HepG2 (cell line): ENCODE measurements at regions not wholly inside any gene's neighbourhood (a gene's known extent, or its start where the extent isn't known, plus 50 kb on each side); places are given as distances from the start of the nearest gene placed in this dataset.

Experiments used
- ATAC-seq: fragments of 200-7000 bp; cut with Tn5 transposase; 3 replicates; pipeline ENCODE4 v1.9.1; 2020; ENCODE audit warnings: mild to moderate bottlenecking, moderate library complexity
- BruUV-seq: library from RNA; stranded (reverse); fragments of 400-500 nt; replicated peaks from 2 replicates; lab custom pipeline; 2021; lab: Mats Ljungman, UMichigan
- CTCF ChIA-PET: fragments of 300-600 bp; formaldehyde crosslinking; extraction: SDS; loops from one replicate; lab custom pipeline; 2021; ENCODE audit warnings: low total read pairs, inconsistent platforms, low intra/inter-chr PET ratio; lab: Yijun Ruan, JAX
- POLR2A ChIA-PET: fragments of 350-600 bp; sonication (Branson Sonifier 250); formaldehyde crosslinking; loops from one replicate; lab custom pipeline; 2020; ENCODE audit warnings: antibody characterized with exemption, inconsistent platforms; lab: Yijun Ruan, JAX
- DNase-seq: peaks from one replicate; pipeline ENCODE4 v3.0.0-alpha.2; 2015; ENCODE audit warnings: low spot score
- FAIRE-seq: peaks from 3 replicates; lab custom pipeline; 2011; peaks lifted over from hg19 to GRCh38; lab: Jason Lieb, UNC
- H2AFZ ChIP-seq: one replicate; pipeline ENCODE4 v1.6.1; 2011; ENCODE audit warnings: low read length, inconsistent platforms
- H3K27ac ChIP-seq: fragments of 300-600 bp; 3 replicates; pipeline ENCODE4 v1.8.0; 2011; ENCODE audit warnings: mixed run types, mild to moderate bottlenecking, mixed read lengths, low read length, inconsistent platforms; ENCODE audit not compliant: insufficient read depth; ENCODE audit errors: extremely low read length
- H3K27me3 ChIP-seq, 2 experiments: fragments of 200-600 bp in 1 of 2; 2 replicates in 1 of 2; 3 replicates in 1 of 2; pipeline versions ENCODE4 v1.6.0 to v1.8.0; 2011; ENCODE audit warnings: low read length in 2 of 2, mild to moderate bottlenecking in 2 of 2, moderate library complexity in 2 of 2, inconsistent platforms in 1 of 2; ENCODE audit not compliant: insufficient read depth in 2 of 2, control insufficient read depth in 1 of 2
- H3K36me3 ChIP-seq, 2 experiments: fragments of 200-600 bp in 1 of 2; replicated peaks in 1 of 2; 2 replicates in 1 of 2; 3 replicates in 1 of 2; pipeline versions ENCODE4 v1.5.1 to v1.8.0; 2011; ENCODE audit warnings: low read length in 2 of 2, inconsistent platforms in 1 of 2; ENCODE audit not compliant: insufficient read depth in 2 of 2, control insufficient read depth in 1 of 2
- H3K4me1 ChIP-seq: 2 replicates; pipeline ENCODE4 v1.5.1; 2012; ENCODE audit warnings: low read length, inconsistent platforms; ENCODE audit not compliant: insufficient read depth
- H3K4me2 ChIP-seq: 2 replicates; pipeline ENCODE4 v1.6.0; 2011; ENCODE audit warnings: low read depth, low read length, inconsistent platforms
- H3K4me3 ChIP-seq, 3 experiments: fragments of 200-600 bp in 1 of 3; sonication (generic), shearing (Covaris generic) in 1 of 3; replicated peaks in 1 of 3; 2 replicates each; pipeline ENCODE4 v1.5.1; 2011 to 2016; ENCODE audit warnings: low read length in 3 of 3, inconsistent platforms in 2 of 3, low read depth in 2 of 3, mild to moderate bottlenecking in 2 of 3, control low read depth in 1 of 3, mixed read lengths in 1 of 3; ENCODE audit not compliant: insufficient read depth in 1 of 3
- H3K79me2 ChIP-seq: one replicate; pipeline ENCODE4 v1.6.1; 2011; ENCODE audit warnings: low read length, inconsistent platforms; ENCODE audit not compliant: insufficient read depth
- H3K9ac ChIP-seq: 2 replicates; pipeline ENCODE4 v1.6.0; 2011; ENCODE audit warnings: mild to moderate bottlenecking, low read depth, low read length, inconsistent platforms; ENCODE audit not compliant: insufficient read depth
- H3K9me3 ChIP-seq: 2 replicates; pipeline ENCODE4 v1.5.1; 2012; ENCODE audit warnings: mild to moderate bottlenecking, low read length
- H4K20me1 ChIP-seq: 2 replicates; pipeline ENCODE4 v1.6.0; 2011; ENCODE audit warnings: inconsistent platforms, mild to moderate bottlenecking, low read length, moderate library complexity; ENCODE audit not compliant: insufficient read depth
- CCAR2 ChIP-seq: fragments of 200-400 bp; formaldehyde crosslinking; optimal IDR thresholded peaks from 2 replicates; pipeline ENCODE3; 2018; ENCODE audit warnings: low read depth, mild to moderate bottlenecking, low read length, moderate library complexity
- FOSL2 ChIP-seq: sonication (generic); formaldehyde crosslinking; IDR thresholded peaks from 2 replicates; pipeline ENCODE4 v1.4.0; 2020; ENCODE audit warnings: missing genetic modification reagents
- GATAD2A ChIP-seq: IDR thresholded peaks from 2 replicates; pipeline ENCODE4 v1.6.1; 2016
- HOMEZ ChIP-seq: IDR thresholded peaks from 2 replicates; pipeline ENCODE4 v1.6.1; 2016; ENCODE audit warnings: low read depth
- JUNB ChIP-seq: sonication (generic); formaldehyde crosslinking; IDR thresholded peaks from 2 replicates; pipeline ENCODE4 v1.8.0; 2022; ENCODE audit warnings: missing genetic modification reagents, mild to moderate bottlenecking, borderline replicate concordance
- MAF1 ChIP-seq: sonication (generic); formaldehyde crosslinking; IDR thresholded peaks from 2 replicates; pipeline ENCODE4 v1.5.0; 2020; ENCODE audit warnings: missing genetic modification reagents, borderline replicate concordance
- RELA ChIP-seq: sonication (generic); formaldehyde crosslinking; IDR thresholded peaks from 2 replicates; pipeline ENCODE4 v1.4.0; 2020; ENCODE audit warnings: missing genetic modification reagents
- SOX13 ChIP-seq, 3 experiments: fragments of 450-650 bp in 1 of 3; sonication (generic) in 1 of 3; formaldehyde crosslinking in 1 of 3; IDR thresholded peaks in 2 of 3; conservative IDR thresholded peaks in 1 of 3; 2 replicates each; pipeline versions ENCODE4 v1.5.0 to v1.6.1; 2016 to 2020; ENCODE audit warnings: antibody characterized with exemption in 1 of 3, mild to moderate bottlenecking in 1 of 3, missing compliant biosample characterization in 1 of 3, missing genetic modification reagents in 1 of 3, moderate library complexity in 1 of 3
- SRSF9 ChIP-seq: fragments of 200-400 bp; formaldehyde crosslinking; IDR thresholded peaks from 2 replicates; pipeline ENCODE4 v1.6.1; 2018; ENCODE audit warnings: borderline replicate concordance, mild to moderate bottlenecking, low read depth, low read length; ENCODE audit not compliant: insufficient read depth, poor library complexity, severe bottlenecking
- TEAD3 ChIP-seq: optimal IDR thresholded peaks from 2 replicates; pipeline ENCODE3; 2016; ENCODE audit warnings: borderline replicate concordance
- ZBTB8A ChIP-seq: sonication (generic); formaldehyde crosslinking; IDR thresholded peaks from 2 replicates; pipeline ENCODE4 v1.4.0; 2020; ENCODE audit warnings: mild to moderate bottlenecking, low read depth, missing genetic modification reagents, borderline replicate concordance
- ZFY ChIP-seq: sonication (generic); formaldehyde crosslinking; IDR thresholded peaks from 2 replicates; pipeline ENCODE4 v1.4.0; 2020; ENCODE audit warnings: missing genetic modification reagents
- ZNF512 ChIP-seq: sonication (generic); formaldehyde crosslinking; IDR thresholded peaks from 2 replicates; pipeline ENCODE4 v1.4.0; 2020; ENCODE audit warnings: mild to moderate bottlenecking, missing genetic modification reagents
- ZNF597 ChIP-seq: sonication (generic); formaldehyde crosslinking; IDR thresholded peaks from 2 replicates; pipeline ENCODE4 v1.5.0; 2020; ENCODE audit warnings: missing genetic modification reagents
- ZNF775 ChIP-seq: sonication (generic); formaldehyde crosslinking; IDR thresholded peaks from 2 replicates; pipeline ENCODE4 v1.4.0; 2020; ENCODE audit warnings: missing genetic modification reagents, mild to moderate bottlenecking, moderate library complexity, borderline replicate concordance
- ZNF792 ChIP-seq: IDR thresholded peaks from 2 replicates; pipeline ENCODE4 v1.6.1; 2016
- WGBS: methylation state at CpG from one replicate; pipeline ENCODE4 v1.1.6; 2017; ENCODE audit warnings: low lambda C conversion rate; 5-methylcytosine and 5-hydroxymethylcytosine counted together
- in situ Hi-C: cut with HindIII; loops from 2 replicates; pipeline ENCODE4 v1.10.0; 2017; ENCODE audit warnings: low pct_unique_long_range_greater_than_20kb; ENCODE audit not compliant: extremely low pct_ligation_motif_present
- intact Hi-C: fragments of 100-400 bp; cut with micrococcal nuclease; formaldehyde crosslinking; loops from one replicate; pipeline ENCODE4 v1.10.0; 2022; ENCODE audit not compliant: unreplicated experiment

GRCh38 chr2:136236019-136236418 lies 118.1 kb upstream of the CXCR4 start:
- CTCF ChIA-PET = no interaction called here
- FAIRE-seq = no peak
- Histone ChIP-seq H3K4me2 (no peak overlapping the region), H3K79me2 (no peaks in the 10 kb centered on the region), H3K4me1 (no peaks in the 10 kb centered on the region), H3K27me3 (no peaks in the 10 kb centered on the region), H3K9me3 (no peaks in the 10 kb centered on the region), H3K27ac (no peak overlapping the region), H3K4me3 (no peak overlapping the region)
- in situ Hi-C loops = no loop called here
- no TSS peak for BruUV-seq
- POLR2A ChIA-PET = no interaction called here
- DNase-seq = peak; percentile 35
- intact Hi-C loops = no loop called here
- TF ChIP-seq ZBTB8A (CRISPR knock-in tag) (no peak), HOMEZ (CRISPR knock-in tag) (no peak), SOX13 (IDR thresholded peaks at IDR 0.05) (no peak), SOX13 (CRISPR knock-in tag; conservative IDR thresholded peaks at IDR 0.05 in 1 of 2, IDR thresholded peaks at IDR 0.05 in 1 of 2) (peak in 1 of 2 experiments; percentile 49; a peak in 1 of 4 replicates), CCAR2 (no peak), FOSL2 (peak; percentile 54), MAF1 (no peak), ZNF792 (CRISPR knock-in tag) (no peak)
- TF ChIP-seq, all 625 proteins: peak for 2
- ATAC-seq = no peak
- no peak overlapping the region for H3K9ac ChIP-seq
- no peaks in the 10 kb centered on the region for H3K36me3 ChIP-seq
- no peak overlapping the region for H2AFZ ChIP-seq
- WGBS = 25% methylated on average over 4 of the region's 4 CpGs
- H4K20me1 ChIP-seq = no peaks in the 10 kb centered on the region

GRCh38 chr2:136235546-136235945 lies 117.6 kb upstream of the CXCR4 start:
- no peak overlapping the region for H2AFZ ChIP-seq
- H3K27me3 ChIP-seq = no peaks in the 10 kb centered on the region
- BruUV-seq = no TSS peak
- no peaks in the 10 kb centered on the region for H3K79me2 ChIP-seq
- CTCF ChIA-PET = no interaction called here
- no peak for ATAC-seq
- in situ Hi-C loops = no loop called here
- FAIRE-seq = no peak
- H3K27ac ChIP-seq = no peak overlapping the region
- no peaks in the 10 kb centered on the region for H3K4me1 ChIP-seq
- no peak overlapping the region for H3K4me2 ChIP-seq
- H3K4me3 ChIP-seq = no peak overlapping the region
- WGBS = 13% methylated on average over 4 of the region's 4 CpGs
- DNase-seq = no peak
- H3K36me3 ChIP-seq = no peaks in the 10 kb centered on the region
- intact Hi-C loops = no loop called here
- POLR2A ChIA-PET = no interaction called here
- no peak overlapping the region for H3K9ac ChIP-seq
- H4K20me1 ChIP-seq = no peaks in the 10 kb centered on the region
- no peaks in the 10 kb centered on the region for H3K9me3 ChIP-seq
- TF ChIP-seq JUNB (CRISPR knock-in tag) (no peak), GATAD2A (CRISPR knock-in tag) (no peak), SRSF9 (no peak), ZNF775 (CRISPR knock-in tag) (no peak), ZNF512 (CRISPR knock-in tag) (no peak), RELA (CRISPR knock-in tag) (no peak), TEAD3 (CRISPR knock-in tag) (no peak), ZNF597 (CRISPR knock-in tag) (no peak), ZFY (CRISPR knock-in tag) (no peak), MAF1 (no peak)
